MCF 10A (cell line): ENCODE measurements at regions not wholly inside any gene's neighbourhood (a gene's known extent, or its start where the extent isn't known, plus 50 kb on each side); places are given as distances from the start of the nearest gene placed in this dataset.
A peak's percentile ranks its signal among the peaks of the same experiment; 100 is the strongest.

Source experiments
- BruUV-seq: library from RNA; stranded (reverse); fragments of 400-500 nt; replicated peaks from 2 replicates; lab custom pipeline; 2021; lab: Mats Ljungman, UMichigan
- CTCF ChIA-PET: fragments of 300-600 bp; sonication (Branson Sonifier 250); formaldehyde crosslinking; extraction: SDS; loops from one replicate; lab custom pipeline; 2021; ENCODE audit warnings: antibody characterized with exemption, inconsistent platforms; lab: Yijun Ruan, JAX
- POLR2A ChIA-PET: fragments of 300-600, 350-650 bp; sonication (Branson Sonifier 250); formaldehyde crosslinking; extraction: SDS; loops from one replicate; lab custom pipeline; 2020; ENCODE audit warnings: antibody characterized with exemption, inconsistent platforms; lab: Yijun Ruan, JAX
- DNase-seq: peaks from one replicate; pipeline ENCODE4 v3.0.0-alpha.2; 2018; ENCODE audit not compliant: unreplicated experiment
- H3K27ac Mint-ChIP-seq: one replicate; pipeline ENCODE4 v1.8.0; 2022; ENCODE audit warnings: mild to moderate bottlenecking, low read depth, mixed read lengths; ENCODE audit not compliant: unreplicated experiment
- H3K27me3 Mint-ChIP-seq: one replicate; pipeline ENCODE4 v1.8.0; 2022; ENCODE audit warnings: mixed read lengths; ENCODE audit not compliant: insufficient read depth, unreplicated experiment
- H3K36me3 Mint-ChIP-seq: one replicate; pipeline ENCODE4 v1.8.0; 2022; ENCODE audit warnings: mild to moderate bottlenecking, moderate library complexity, mixed read lengths; ENCODE audit not compliant: insufficient read depth, unreplicated experiment
- H3K4me1 Mint-ChIP-seq: one replicate; pipeline ENCODE4 v1.8.0; 2022; ENCODE audit warnings: mixed read lengths; ENCODE audit not compliant: insufficient read depth, unreplicated experiment
- H3K4me3 Mint-ChIP-seq: one replicate; pipeline ENCODE4 v1.8.0; 2022; ENCODE audit warnings: mild to moderate bottlenecking, moderate library complexity, mixed read lengths; ENCODE audit not compliant: unreplicated experiment
- H3K9me3 Mint-ChIP-seq: one replicate; pipeline ENCODE4 v1.8.0; 2022; ENCODE audit warnings: mixed read lengths; ENCODE audit not compliant: unreplicated experiment
- intact Hi-C: fragments of 100-400 bp; cut with micrococcal nuclease; formaldehyde crosslinking; loops from 2 replicates; pipeline ENCODE4 v1.14.1; 2022
- TF ChIP-seq, protein P1 (sequence below): fragments of 200-600 bp; IDR thresholded peaks from one replicate; pipeline ENCODE4 v1.8.0; 2022; ENCODE audit warnings: antibody characterized with exemption, mild to moderate bottlenecking; ENCODE audit not compliant: unreplicated experiment

DNA sequence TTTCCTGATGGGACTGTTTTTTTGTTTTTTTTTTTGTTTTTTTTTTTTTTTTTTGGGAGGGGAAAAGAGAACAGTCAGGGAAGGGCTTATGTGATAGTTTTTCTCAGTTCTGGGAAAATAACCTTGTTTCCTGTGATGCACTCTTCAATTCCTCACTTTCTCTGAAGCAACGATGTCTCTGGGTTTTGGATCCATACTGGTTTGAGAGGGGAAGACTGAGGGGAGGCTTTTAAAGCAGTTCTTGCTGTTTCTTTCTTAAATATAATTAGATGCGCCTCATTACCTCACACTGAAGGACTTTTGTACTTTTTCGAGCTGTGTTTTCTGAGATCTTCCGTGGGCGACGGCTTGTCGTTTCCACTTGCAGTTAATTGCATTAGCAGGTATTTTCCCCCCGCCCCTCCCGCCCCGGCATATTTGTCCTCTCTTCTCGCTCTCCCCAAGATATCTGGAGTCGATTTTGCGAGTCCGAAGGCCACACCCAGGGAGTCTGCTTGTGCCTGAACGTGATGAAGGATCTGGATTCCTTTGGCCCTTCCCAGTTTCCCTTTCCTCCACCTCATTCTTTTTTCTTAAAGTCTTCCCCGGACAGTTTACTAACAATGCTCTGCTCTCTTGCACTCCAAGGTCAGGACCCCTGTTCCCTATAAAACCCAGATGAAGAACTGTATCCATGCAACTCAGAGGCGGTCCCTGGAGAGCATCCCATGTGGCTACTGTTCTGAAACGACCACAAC lies 125.2 kb upstream of the ZFHX3 start:
- H3K4me1 Mint-ChIP-seq = peaks cover 37% of the 10 kb centered on the region
- BruUV-seq = no TSS peak
- POLR2A ChIA-PET = interaction anchor here (0.6 to 0.8 kb wide), 2 partner anchors 60 to 889 kb away, joined by 3 to 4 read pairs; no protein-coding TSS in a partner anchor
- no peak overlapping the region for H3K4me3 Mint-ChIP-seq
- H3K27me3 Mint-ChIP-seq = no peaks in the 10 kb centered on the region
- no peaks in the 10 kb centered on the region for H3K36me3 Mint-ChIP-seq
- CTCF ChIA-PET = interaction anchor here (0.6 to 1.2 kb wide), 5 partner anchors 128 to 1048 kb away, joined by 3 to 4 read pairs (median 3); no protein-coding TSS in a partner anchor
- H3K27ac Mint-ChIP-seq = no peak overlapping the region
- no peak for DNase-seq
- H3K9me3 Mint-ChIP-seq = no peaks in the 10 kb centered on the region
- intact Hi-C loops = loop anchor here (1.0 to 10.0 kb wide), 2 partner anchors 114 to 188 kb away; no protein-coding TSS in a partner anchor
- TF ChIP-seq, protein P1, sequence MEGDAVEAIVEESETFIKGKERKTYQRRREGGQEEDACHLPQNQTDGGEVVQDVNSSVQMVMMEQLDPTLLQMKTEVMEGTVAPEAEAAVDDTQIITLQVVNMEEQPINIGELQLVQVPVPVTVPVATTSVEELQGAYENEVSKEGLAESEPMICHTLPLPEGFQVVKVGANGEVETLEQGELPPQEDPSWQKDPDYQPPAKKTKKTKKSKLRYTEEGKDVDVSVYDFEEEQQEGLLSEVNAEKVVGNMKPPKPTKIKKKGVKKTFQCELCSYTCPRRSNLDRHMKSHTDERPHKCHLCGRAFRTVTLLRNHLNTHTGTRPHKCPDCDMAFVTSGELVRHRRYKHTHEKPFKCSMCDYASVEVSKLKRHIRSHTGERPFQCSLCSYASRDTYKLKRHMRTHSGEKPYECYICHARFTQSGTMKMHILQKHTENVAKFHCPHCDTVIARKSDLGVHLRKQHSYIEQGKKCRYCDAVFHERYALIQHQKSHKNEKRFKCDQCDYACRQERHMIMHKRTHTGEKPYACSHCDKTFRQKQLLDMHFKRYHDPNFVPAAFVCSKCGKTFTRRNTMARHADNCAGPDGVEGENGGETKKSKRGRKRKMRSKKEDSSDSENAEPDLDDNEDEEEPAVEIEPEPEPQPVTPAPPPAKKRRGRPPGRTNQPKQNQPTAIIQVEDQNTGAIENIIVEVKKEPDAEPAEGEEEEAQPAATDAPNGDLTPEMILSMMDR = peak; percentile 13

DNA sequence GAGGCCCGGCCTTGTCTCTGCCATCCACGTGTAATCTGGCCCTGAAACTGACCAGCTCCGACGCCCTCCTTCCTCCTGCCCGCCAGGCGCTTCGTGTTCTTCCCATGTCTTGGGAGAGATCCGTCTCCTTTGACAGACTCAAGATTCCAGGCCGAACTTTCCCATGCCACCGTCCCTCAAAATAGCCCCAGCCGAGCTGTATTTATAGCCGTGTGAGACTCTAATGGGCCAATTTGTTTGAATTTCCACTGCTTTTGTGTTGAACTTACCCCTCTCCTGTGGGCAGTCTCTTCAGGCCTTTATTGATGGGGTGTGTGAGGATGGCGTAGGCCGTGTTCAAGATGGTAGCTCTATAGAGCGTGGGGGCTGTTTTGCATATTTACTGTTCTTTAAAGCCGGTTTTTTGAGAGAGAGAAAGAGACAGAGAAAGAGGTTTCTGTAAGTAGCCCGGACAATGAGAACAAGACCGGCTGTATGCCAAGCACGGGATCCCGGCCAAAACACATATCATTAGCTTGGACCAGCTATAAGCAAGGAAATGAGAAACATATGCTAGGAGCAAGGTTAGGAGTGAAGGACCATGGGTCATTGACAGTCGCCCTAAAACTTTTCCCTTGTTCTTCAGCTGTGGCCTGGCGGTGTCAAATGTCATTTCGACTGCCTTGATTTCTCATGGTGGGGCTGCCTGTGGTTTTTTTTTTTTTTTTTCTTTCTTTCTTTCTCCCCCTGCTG lies 124.5 kb upstream of the ZFHX3 start:
- intact Hi-C loops = loop anchor here (1.0 to 10.0 kb wide), 2 partner anchors 113 to 188 kb away; no protein-coding TSS in a partner anchor
- CTCF ChIA-PET = interaction anchor here (0.6 to 1.2 kb wide), 5 partner anchors 127 to 1048 kb away, joined by 3 to 4 read pairs (median 3); no protein-coding TSS in a partner anchor
- no peak overlapping the region for H3K4me3 Mint-ChIP-seq
- H3K27ac Mint-ChIP-seq = no peak overlapping the region
- TF ChIP-seq, protein P1 = peak; percentile 42
- peaks cover 37% of the 10 kb centered on the region for H3K4me1 Mint-ChIP-seq
- POLR2A ChIA-PET = interaction anchor here (0.6 to 0.9 kb wide), 3 partner anchors 59 to 888 kb away, joined by 3 to 4 read pairs (median 3); no protein-coding TSS in a partner anchor
- no peaks in the 10 kb centered on the region for H3K27me3 Mint-ChIP-seq
- H3K36me3 Mint-ChIP-seq = no peaks in the 10 kb centered on the region
- peak; percentile 87 for DNase-seq
- no TSS peak for BruUV-seq
- no peaks in the 10 kb centered on the region for H3K9me3 Mint-ChIP-seq

DNA sequence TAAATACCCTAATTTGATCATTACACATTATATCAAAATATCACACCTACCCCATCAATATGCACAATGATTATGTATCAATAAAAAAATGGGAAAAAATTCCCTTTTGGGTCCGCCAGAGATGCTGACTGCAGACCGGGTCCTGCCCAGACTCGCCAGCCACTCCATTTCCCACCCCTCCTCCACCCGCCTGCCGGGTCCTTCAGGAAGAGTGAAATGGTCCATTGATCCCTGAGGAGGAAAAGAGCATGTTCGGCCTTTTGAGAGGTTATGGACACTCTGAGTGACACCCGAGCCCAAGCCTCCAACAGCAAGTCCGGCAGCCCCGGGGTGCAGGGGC lies 123.9 kb upstream of the ZFHX3 start:
- TF ChIP-seq, protein P1 = no peak
- Mint-ChIP-seq H3K27ac (no peak overlapping the region), H3K4me3 (no peak overlapping the region), H3K4me1 (peaks cover 36% of the 10 kb centered on the region), H3K27me3 (no peaks in the 10 kb centered on the region), H3K9me3 (no peaks in the 10 kb centered on the region), H3K36me3 (no peaks in the 10 kb centered on the region)
- no TSS peak for BruUV-seq
- POLR2A ChIA-PET = interaction anchor here (0.9 kb wide), 1 partner anchor 125 kb away, joined by 3 read pairs; no protein-coding TSS in a partner anchor
- CTCF ChIA-PET = interaction anchor here (1.2 kb wide), 1 partner anchor 339 kb away, joined by 4 read pairs; no protein-coding TSS in a partner anchor
- no peak for DNase-seq
- intact Hi-C loops = loop anchor here (1.0 to 10.0 kb wide), 2 partner anchors 113 to 187 kb away; no protein-coding TSS in a partner anchor
